ENCODE measurements at regions not wholly inside any gene's neighbourhood (a gene's known extent, or its start where the extent isn't known, plus 50 kb on each side); places are given as distances from the start of the nearest gene placed in this dataset.

DNA sequence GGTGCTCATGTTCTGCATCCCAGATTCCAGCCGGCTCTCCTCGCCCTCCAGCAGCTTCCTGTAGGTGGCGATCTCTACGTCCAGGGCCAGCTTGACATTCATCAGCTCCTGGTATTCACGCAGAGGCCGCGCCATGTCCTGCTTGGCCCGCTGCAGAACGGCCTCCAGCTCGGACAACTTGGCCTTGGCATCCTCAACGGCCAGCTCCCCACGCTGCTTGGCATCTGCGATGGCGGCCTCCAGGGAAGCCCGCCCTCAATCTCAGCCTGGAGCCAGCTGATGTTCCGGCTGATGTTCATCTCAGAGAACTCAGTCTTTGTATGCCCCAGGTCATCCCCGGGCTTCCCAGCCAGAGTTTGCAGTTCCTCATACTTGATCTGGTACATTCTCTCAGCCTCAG lies 431.8 kb upstream of the DIPK2B start:
- no peak overlapping the region for H3K4me3 ChIP-seq (ENCODE audit: control insufficient read depth, low read depth, low read length)
- TF ChIP-seq, protein P1, sequence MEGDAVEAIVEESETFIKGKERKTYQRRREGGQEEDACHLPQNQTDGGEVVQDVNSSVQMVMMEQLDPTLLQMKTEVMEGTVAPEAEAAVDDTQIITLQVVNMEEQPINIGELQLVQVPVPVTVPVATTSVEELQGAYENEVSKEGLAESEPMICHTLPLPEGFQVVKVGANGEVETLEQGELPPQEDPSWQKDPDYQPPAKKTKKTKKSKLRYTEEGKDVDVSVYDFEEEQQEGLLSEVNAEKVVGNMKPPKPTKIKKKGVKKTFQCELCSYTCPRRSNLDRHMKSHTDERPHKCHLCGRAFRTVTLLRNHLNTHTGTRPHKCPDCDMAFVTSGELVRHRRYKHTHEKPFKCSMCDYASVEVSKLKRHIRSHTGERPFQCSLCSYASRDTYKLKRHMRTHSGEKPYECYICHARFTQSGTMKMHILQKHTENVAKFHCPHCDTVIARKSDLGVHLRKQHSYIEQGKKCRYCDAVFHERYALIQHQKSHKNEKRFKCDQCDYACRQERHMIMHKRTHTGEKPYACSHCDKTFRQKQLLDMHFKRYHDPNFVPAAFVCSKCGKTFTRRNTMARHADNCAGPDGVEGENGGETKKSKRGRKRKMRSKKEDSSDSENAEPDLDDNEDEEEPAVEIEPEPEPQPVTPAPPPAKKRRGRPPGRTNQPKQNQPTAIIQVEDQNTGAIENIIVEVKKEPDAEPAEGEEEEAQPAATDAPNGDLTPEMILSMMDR (IDR thresholded peaks at IDR 0.05; ENCODE audit: control insufficient read depth, insufficient read depth, low read depth, low read length, missing control alignments) = no peak
- DNase-seq (ENCODE audit: low read depth) = no peak

- DNase-seq (ENCODE audit: low read depth) = no peak
- H3K4me3 ChIP-seq (ENCODE audit: control insufficient read depth, low read depth, low read length) = no peak overlapping the region
- TF ChIP-seq, protein P1 (IDR thresholded peaks at IDR 0.05; ENCODE audit: control insufficient read depth, insufficient read depth, low read depth, low read length, missing control alignments) = no peak
These were observed 429.4 kb upstream of the DIPK2B start for GRCh38 chrX:45630078-45630477.

GRCh38 chrX:45628041-45628440 lies 427.4 kb upstream of the DIPK2B start:
- TF ChIP-seq, protein P1 (IDR thresholded peaks at IDR 0.05; ENCODE audit: control insufficient read depth, insufficient read depth, low read depth, low read length, missing control alignments) = no peak
- H3K4me3 ChIP-seq (ENCODE audit: control insufficient read depth, low read depth, low read length) = no peak overlapping the region
- DNase-seq (ENCODE audit: low read depth) = no peak

GRCh38 chrX:45623266-45623665 lies 422.6 kb upstream of the DIPK2B start:
- DNase-seq (ENCODE audit: low read depth) = peak; percentile 90
- TF ChIP-seq, protein P1 (IDR thresholded peaks at IDR 0.05; ENCODE audit: control insufficient read depth, insufficient read depth, low read depth, low read length, missing control alignments) = no peak
- no peak overlapping the region for H3K4me3 ChIP-seq (ENCODE audit: control insufficient read depth, low read depth, low read length)

- TF ChIP-seq, protein P1 (IDR thresholded peaks at IDR 0.05; ENCODE audit: control insufficient read depth, insufficient read depth, low read depth, low read length, missing control alignments) = no peak
- H3K4me3 ChIP-seq (ENCODE audit: control insufficient read depth, low read depth, low read length) = no peak overlapping the region
- peak; percentile 57 for DNase-seq (ENCODE audit: low read depth)
These were observed 421.9 kb upstream of the DIPK2B start for GRCh38 chrX:45622538-45622937.

- DNase-seq (ENCODE audit: low read depth) = no peak
- TF ChIP-seq, protein P1 (IDR thresholded peaks at IDR 0.05; ENCODE audit: control insufficient read depth, insufficient read depth, low read depth, low read length, missing control alignments) = no peak
- H3K4me3 ChIP-seq (ENCODE audit: control insufficient read depth, low read depth, low read length) = no peak overlapping the region
These were observed 421.4 kb upstream of the DIPK2B start for GRCh38 chrX:45622042-45622423.

Data from AG09309 (cell line).